ENCODE measurements at regions not wholly inside any gene's neighbourhood (a gene's known extent, or its start where the extent isn't known, plus 50 kb on each side); places are given as distances from the start of the nearest gene placed in this dataset.

DNA sequence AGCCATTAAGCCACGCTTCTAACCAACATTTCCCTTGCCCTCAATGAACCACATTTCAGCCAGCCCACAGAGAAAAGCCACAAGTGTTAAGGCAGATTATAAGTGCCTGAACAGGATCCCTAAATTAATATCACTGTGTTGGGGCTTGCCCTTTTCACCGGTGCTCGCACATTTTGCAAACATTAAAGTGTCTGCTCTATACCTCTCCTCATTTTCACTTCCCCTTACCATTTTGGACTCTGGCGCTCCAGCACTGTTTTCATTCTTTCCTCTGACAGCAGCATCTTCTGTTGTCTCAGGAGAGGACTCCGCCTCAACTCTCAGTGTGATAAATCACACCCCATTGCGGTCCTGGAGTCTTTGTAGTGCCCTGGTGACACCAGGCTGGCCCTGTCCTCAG lies 274.2 kb downstream of the BAMBI start:
- Mint-ChIP-seq H3K4me1 (no peaks in the 10 kb centered on the region), H3K27ac (no peak overlapping the region), H3K27me3 (peaks cover 15% of the 10 kb centered on the region), H3K4me3 (no peak overlapping the region), H3K36me3 (no peaks in the 10 kb centered on the region), H3K9me3 (ENCODE audit: low read depth) (no peaks in the 10 kb centered on the region)
- DNase-seq: no peak
- CTCF ChIA-PET: no interaction called here
- no peak for ATAC-seq

DNA sequence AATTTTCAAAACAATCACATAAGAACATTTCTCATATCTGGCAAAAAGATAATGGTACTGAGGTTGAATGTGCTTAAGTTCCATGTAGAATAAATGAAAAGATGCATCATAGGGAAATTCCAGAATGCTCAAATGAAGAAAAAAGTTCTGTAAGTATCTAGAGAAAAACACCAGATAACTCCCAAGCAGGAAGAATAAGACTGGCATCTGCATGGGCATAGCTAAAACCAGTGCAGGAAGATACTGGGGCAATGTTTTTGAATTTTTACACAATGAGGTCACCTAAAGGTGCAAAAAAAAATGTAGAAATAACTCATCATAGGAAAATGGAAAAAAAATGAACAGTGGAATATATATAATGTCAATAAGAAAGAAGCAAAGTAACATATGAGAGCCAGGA lies 275.2 kb downstream of the BAMBI start:
- Mint-ChIP-seq H3K4me3 (no peak overlapping the region), H3K4me1 (no peaks in the 10 kb centered on the region), H3K9me3 (ENCODE audit: low read depth) (no peaks in the 10 kb centered on the region), H3K27ac (no peak overlapping the region), H3K36me3 (no peaks in the 10 kb centered on the region), H3K27me3 (peaks cover 15% of the 10 kb centered on the region)
- DNase-seq (no peak), ATAC-seq (no peak)
- CTCF ChIA-PET: no interaction called here

DNA sequence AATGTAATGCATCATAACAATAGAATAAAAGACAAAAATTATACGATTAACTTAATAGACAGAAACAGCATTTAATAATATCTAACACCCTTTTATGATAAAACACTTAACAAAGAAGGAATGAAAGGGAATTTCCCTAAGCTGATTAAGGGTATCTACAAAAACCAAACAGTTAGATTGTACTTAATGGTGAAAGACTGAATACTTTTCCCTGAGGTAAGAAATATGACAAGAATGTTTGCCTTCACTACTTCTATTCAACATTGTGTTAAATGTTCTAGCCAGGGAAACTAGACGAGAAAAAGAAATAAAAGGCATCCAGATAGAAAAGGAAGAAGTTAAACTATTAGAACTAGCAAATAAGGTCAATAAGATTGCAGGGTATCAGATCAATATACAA lies 276.9 kb downstream of the BAMBI start:
- H3K4me1 Mint-ChIP-seq: no peaks in the 10 kb centered on the region
- ATAC-seq: no peak
- H3K27ac Mint-ChIP-seq: no peak overlapping the region

DNA sequence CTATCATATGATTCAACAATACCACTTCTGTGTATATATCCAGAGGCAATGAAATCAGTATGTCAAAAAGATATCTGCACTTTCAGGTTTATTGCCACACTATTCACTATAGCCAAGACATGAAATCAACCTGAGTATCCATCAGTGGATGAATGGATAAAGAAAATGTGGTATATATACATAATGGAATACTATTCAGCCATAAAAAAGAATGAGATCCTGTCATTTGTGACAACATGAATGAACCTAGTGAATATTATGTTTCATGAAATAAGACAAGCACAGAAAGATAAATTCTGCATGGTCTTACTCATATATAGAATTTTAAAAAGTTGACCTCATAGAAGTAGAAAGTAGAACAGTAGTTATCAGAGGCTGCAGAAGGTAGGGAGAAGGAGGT lies 281.1 kb downstream of the BAMBI start:
- Mint-ChIP-seq H3K9me3 (ENCODE audit: low read depth) (peaks cover 2% of the 10 kb centered on the region), H3K27ac (no peak overlapping the region), H3K27me3 (peaks cover 4% of the 10 kb centered on the region), H3K36me3 (no peaks in the 10 kb centered on the region), H3K4me3 (no peak overlapping the region), H3K4me1 (no peaks in the 10 kb centered on the region)
- CTCF ChIA-PET: no interaction called here
- no peak for ATAC-seq
- no peak for DNase-seq

More for the DNA sequence above, 276.9 kb downstream of the BAMBI start:
- no peaks in the 10 kb centered on the region for H3K36me3 Mint-ChIP-seq
- no peak for DNase-seq
- H3K27me3 Mint-ChIP-seq: peaks cover 15% of the 10 kb centered on the region
- no peak overlapping the region for H3K4me3 Mint-ChIP-seq
- CTCF ChIA-PET: no interaction called here
- H3K9me3 Mint-ChIP-seq (ENCODE audit: low read depth): peaks cover 2% of the 10 kb centered on the region

DNA sequence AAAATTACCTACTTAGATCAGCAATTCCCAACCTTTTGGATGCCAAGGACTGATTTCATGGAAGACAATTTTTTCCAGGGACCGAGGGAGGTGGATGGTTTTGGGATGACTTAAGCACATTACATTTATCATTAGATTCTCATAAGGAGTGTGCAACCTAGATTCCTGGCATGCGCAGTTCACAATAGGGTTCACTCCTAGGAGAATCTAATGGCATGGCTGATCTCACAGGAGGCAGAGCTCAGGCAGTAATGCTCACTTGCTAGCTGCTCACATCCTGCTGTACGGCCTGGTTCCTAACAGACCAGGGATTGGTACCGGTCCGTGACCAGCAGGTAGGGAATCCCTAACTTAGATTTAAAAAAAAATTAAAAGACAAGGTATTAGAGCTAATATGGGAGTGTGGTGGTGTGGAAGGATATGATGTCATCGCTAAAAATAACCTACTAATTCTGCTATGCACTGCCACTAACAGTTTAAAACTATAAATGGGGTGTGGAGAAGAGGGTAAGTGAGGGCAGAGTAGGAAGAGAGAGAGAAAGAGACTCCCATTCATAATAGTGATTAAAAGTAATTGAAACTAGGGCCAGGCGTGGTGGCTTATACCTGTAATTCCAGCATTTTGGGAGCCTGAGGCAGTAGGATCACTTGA lies 282.7 kb downstream of the BAMBI start:
- ATAC-seq: no peak
- no peak for DNase-seq
- CTCF ChIA-PET: no interaction called here
- Mint-ChIP-seq H3K27ac (no peak overlapping the region), H3K4me1 (no peaks in the 10 kb centered on the region), H3K9me3 (ENCODE audit: low read depth) (peaks cover 2% of the 10 kb centered on the region), H3K36me3 (no peaks in the 10 kb centered on the region), H3K27me3 (no peaks in the 10 kb centered on the region), H3K4me3 (no peak overlapping the region)

DNA sequence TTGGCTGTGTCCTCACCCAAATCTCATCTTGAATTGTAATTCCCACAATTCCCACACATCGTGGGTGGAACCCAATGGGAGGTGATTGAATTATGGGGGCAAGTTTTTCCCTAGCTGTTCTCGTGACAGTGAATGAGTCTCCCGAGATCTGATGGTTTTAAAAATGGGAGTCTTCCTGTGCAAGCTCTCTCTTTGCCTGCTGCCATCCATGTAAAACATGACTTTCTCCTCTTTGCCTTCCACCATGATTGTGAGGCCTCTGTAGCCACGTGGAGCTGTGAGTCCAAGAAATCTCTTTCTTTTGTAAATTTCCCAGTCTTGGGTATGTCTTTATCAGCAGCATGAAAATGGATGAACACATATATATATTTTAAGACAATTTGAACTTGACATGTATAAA lies 285.4 kb downstream of the BAMBI start:
- Mint-ChIP-seq H3K27ac (no peak overlapping the region), H3K4me1 (no peaks in the 10 kb centered on the region), H3K27me3 (no peaks in the 10 kb centered on the region), H3K36me3 (no peaks in the 10 kb centered on the region), H3K9me3 (ENCODE audit: low read depth) (peaks cover 2% of the 10 kb centered on the region), H3K4me3 (no peak overlapping the region)
- ATAC-seq (no peak), DNase-seq (no peak)
- CTCF ChIA-PET: no interaction called here

DNA sequence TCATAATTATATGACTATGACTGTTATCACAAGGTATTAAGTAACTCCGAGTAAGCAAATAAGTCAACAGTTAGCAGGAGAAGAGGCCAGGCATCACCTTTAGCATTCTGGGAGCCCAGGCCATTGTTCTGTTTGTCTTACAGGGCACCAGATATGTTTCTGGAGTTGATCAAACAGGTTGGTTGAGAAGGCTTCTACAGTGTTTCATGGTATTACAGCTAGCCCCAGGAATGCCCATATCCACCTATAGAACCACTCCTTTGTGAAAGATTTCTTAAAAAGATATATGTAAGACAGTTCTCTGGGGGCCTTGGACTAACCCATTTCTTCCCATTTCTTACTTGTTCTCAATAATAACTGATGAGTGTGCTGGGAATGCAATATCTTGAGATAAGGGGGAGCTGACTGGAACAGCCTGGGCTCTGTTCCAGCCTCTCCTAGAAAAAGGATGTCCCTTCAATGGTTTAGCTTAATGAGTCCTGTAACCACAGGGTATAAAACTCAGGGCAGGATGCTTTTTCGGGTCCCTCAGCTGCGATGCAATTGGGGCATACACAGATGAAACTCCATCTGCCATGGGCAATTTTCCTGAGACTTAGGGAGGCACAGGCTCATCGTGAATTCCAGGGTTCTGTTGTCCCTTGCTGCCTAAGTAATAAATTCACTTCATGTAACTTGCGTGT lies 286.4 kb downstream of the BAMBI start:
- ATAC-seq (no peak), DNase-seq (no peak)
- Mint-ChIP-seq H3K27ac (no peak overlapping the region), H3K36me3 (no peaks in the 10 kb centered on the region), H3K9me3 (ENCODE audit: low read depth) (peaks cover under 1% of the 10 kb centered on the region), H3K4me3 (no peak overlapping the region), H3K4me1 (no peaks in the 10 kb centered on the region), H3K27me3 (no peaks in the 10 kb centered on the region)
- CTCF ChIA-PET: no interaction called here

DNA sequence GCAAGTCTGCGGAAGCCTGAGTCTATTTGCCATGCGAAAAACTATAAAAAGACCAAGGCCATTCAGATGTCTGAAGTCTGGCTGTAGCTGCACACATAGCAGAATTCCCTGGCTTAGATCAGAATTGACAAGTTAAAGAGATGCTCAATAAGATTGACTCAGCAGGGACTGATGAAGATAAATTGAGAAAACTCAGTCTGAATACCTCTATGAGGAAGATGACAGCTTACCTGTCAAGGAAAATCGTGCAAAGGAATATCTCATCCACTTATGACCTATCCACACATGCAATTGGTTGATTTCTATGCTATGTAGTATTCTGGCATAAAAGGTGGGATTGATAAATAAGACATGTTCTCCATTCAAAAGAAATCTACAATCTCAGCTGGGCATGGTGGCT lies 288.6 kb downstream of the BAMBI start:
- Mint-ChIP-seq H3K27ac (no peak overlapping the region), H3K4me3 (no peak overlapping the region), H3K27me3 (no peaks in the 10 kb centered on the region), H3K4me1 (no peaks in the 10 kb centered on the region), H3K36me3 (no peaks in the 10 kb centered on the region), H3K9me3 (ENCODE audit: low read depth) (no peaks in the 10 kb centered on the region)
- no peak for DNase-seq
- CTCF ChIA-PET: no interaction called here
- no peak for ATAC-seq

DNA sequence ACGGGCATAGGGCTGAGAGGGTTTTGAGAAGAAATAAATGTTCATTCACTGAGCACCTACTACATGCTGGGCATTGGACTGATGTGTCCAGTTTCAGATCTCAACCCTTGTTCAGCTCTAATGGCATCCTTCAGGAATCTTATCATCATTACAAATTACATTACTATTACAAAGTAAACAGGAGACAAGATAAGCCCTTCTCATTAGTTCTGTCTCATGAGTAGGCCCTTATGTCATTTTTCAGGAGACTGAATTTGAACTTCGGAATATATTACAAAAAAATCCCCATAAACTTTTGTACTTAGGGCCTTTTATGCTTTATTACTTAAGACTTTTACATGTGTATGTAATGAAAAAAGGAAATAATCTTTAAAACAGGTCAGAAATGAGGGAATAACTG lies 289.7 kb downstream of the BAMBI start:
- Mint-ChIP-seq H3K4me3 (no peak overlapping the region), H3K9me3 (ENCODE audit: low read depth) (no peaks in the 10 kb centered on the region), H3K27me3 (no peaks in the 10 kb centered on the region), H3K4me1 (no peaks in the 10 kb centered on the region), H3K36me3 (no peaks in the 10 kb centered on the region), H3K27ac (no peak overlapping the region)
- no peak for DNase-seq
- no peak for ATAC-seq
- CTCF ChIA-PET: no interaction called here

DNA sequence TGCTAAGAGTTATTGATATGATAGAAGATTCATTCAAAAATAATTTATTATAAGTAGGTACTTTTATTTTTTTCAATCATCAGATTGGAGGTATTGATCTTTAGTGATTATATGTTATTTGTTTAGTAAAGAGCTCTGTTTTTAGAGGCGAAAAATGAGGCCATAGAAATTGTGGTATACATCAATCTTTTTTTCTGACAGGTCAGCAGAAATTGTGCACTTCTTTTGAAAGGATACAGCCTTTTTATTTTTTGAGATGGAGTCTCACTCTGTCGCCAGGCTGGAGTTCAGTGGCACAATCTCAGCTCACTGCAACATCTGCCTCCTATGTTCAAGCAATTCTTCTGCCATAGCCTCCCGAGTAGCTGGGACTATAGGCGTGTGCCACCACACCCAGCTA lies 292.1 kb downstream of the BAMBI start:
- Mint-ChIP-seq H3K27me3 (no peaks in the 10 kb centered on the region), H3K9me3 (ENCODE audit: low read depth) (no peaks in the 10 kb centered on the region), H3K36me3 (no peaks in the 10 kb centered on the region), H3K4me1 (no peaks in the 10 kb centered on the region), H3K4me3 (no peak overlapping the region), H3K27ac (no peak overlapping the region)
- DNase-seq (no peak), ATAC-seq (no peak)
- CTCF ChIA-PET: no interaction called here

DNA sequence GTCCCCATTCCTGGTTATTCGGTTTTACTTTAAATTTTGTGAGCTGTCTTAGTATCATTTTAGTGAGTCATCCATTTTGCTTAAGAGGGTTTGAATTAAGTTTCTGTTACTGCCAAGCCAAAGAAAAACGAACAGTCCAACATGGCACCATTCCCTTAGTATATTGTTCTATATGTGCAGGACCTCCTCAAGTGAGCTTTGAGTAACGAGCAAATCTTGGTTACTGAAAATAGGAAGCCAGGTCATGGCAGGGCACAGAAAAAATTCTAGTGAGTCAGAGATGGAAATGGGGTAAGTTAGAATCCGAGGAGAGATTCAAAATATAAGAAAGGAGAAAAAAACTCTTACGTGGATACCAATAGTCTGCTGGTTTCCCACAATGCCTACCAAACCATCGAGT lies 292.9 kb downstream of the BAMBI start:
- ATAC-seq (no peak), DNase-seq (no peak)
- Mint-ChIP-seq H3K4me3 (no peak overlapping the region), H3K27me3 (no peaks in the 10 kb centered on the region), H3K36me3 (no peaks in the 10 kb centered on the region), H3K4me1 (no peaks in the 10 kb centered on the region), H3K9me3 (ENCODE audit: low read depth) (no peaks in the 10 kb centered on the region), H3K27ac (no peak overlapping the region)
- CTCF ChIA-PET: no interaction called here

DNA sequence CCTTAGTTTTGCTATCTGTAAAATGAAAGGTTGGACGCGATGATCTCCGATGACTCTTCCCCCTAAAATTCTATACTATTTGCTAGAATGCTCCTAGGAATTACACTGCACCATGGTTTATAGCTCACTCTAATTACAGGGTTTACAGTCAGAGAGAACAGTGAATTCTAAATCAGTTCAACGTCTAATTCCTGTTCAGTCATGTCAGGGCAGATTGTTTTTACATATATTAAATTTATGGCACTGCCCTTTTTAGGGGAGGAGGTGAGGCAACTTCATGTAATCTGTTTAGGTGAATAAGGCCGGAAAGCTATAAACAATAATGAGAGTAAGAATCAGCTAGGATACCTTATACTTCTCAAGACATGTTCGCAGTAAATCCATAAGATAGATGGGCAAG lies 293.9 kb downstream of the BAMBI start:
- H3K27ac Mint-ChIP-seq: no peak overlapping the region

DNA sequence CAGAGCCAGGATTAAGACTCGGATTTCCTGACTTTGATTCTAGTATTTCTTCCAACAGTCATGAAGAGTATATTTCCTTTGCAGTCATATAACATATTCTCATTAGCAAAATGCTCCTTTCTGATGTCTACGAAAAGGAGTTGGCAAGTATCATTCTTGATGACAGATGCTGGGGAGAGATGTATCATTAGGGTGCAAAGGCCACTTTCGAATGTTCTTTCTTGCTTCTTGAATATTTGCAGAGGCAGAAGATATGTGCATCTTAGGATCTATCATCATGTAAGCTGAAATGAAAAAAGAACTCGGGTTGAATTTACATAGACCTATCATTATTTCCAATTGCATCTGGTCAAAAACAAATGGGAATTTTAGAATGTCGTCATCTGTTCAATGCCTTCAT lies 294.4 kb downstream of the BAMBI start:
- H3K4me3 Mint-ChIP-seq: no peak overlapping the region
- H3K9me3 Mint-ChIP-seq (ENCODE audit: low read depth): no peaks in the 10 kb centered on the region
- no peaks in the 10 kb centered on the region for H3K4me1 Mint-ChIP-seq
- DNase-seq (no peak), ATAC-seq (no peak)
- H3K36me3 Mint-ChIP-seq: no peaks in the 10 kb centered on the region
- H3K27ac Mint-ChIP-seq: no peak overlapping the region
- no peaks in the 10 kb centered on the region for H3K27me3 Mint-ChIP-seq
- CTCF ChIA-PET: no interaction called here

More for the DNA sequence above, 293.9 kb downstream of the BAMBI start:
- H3K4me1 Mint-ChIP-seq: no peaks in the 10 kb centered on the region
- no peaks in the 10 kb centered on the region for H3K27me3 Mint-ChIP-seq
- CTCF ChIA-PET: no interaction called here
- H3K36me3 Mint-ChIP-seq: no peaks in the 10 kb centered on the region
- no peak for ATAC-seq
- no peaks in the 10 kb centered on the region for H3K9me3 Mint-ChIP-seq (ENCODE audit: low read depth)
- no peak for DNase-seq
- no peak overlapping the region for H3K4me3 Mint-ChIP-seq

DNA sequence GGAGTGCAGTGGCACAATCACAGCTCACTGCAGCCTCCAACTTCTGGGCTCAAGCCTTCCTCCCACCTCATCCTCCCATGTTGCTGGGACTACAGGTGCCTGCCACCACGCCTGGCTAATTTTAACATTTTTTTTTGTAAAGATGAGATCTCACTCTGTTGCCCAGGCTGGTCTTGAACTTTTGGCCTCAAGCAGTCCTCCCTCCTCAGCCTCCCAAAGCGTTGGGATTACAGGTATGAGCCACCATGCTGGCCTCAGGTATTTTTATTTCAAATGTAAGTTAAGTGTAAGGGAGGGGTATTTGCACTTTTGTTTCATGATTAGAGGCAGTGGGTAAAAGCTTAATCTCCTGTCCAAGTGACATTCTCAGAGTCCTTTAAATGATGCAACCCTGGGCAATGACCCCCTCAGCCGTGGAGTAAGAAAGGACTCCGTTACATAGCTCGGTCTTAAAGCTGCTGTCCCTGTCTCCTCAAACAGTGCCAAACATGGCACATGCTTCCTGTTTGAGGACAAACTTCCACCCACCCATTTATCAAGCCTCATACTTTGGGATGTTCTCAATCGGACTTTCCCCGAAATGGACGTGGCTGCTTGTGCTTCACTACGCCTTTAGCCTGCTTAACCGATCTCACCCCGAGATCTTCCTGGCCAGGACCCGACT lies 296.1 kb downstream of the BAMBI start:
- DNase-seq: no peak
- H3K27me3 Mint-ChIP-seq: peaks cover 2% of the 10 kb centered on the region

More for the DNA sequence above, 296.1 kb downstream of the BAMBI start:
- Mint-ChIP-seq H3K4me3 (no peak overlapping the region), H3K4me1 (no peaks in the 10 kb centered on the region), H3K9me3 (ENCODE audit: low read depth) (peaks cover 5% of the 10 kb centered on the region), H3K27ac (no peak overlapping the region), H3K36me3 (no peaks in the 10 kb centered on the region)
- CTCF ChIA-PET: no interaction called here
- ATAC-seq: no peak

All from activated CD8-positive, alpha-beta memory T cell treated with anti-CD3 and anti-CD28 coated beads, Interleukin-2, amount 10 ng/mL, durations not matched to agents 7 days and 5 days (primary cell).